Keratinocyte (primary cell): ENCODE measurements at regions not wholly inside any gene's neighbourhood (a gene's known extent, or its start where the extent isn't known, plus 50 kb on each side); places are given as distances from the start of the nearest gene placed in this dataset.

ENCODE experiments used
- DNase-seq: peaks from one replicate; pipeline ENCODE4 v3.0.0-alpha.2; 2011; ENCODE audit warnings: low read depth, missing footprints, low spot score
- FAIRE-seq: peaks from 2 replicates; lab custom pipeline; 2011; peaks lifted over from hg19 to GRCh38; lab: Jason Lieb, UNC
- H2AFZ ChIP-seq: 2 replicates; pipeline ENCODE4 v1.6.0; 2012; ENCODE audit warnings: low read length, control low read depth, inconsistent platforms; ENCODE audit not compliant: control insufficient read depth
- H3K27ac ChIP-seq: 2 replicates; pipeline ENCODE4 v1.5.1; 2011; ENCODE audit warnings: low read length; ENCODE audit not compliant: control insufficient read depth, insufficient read depth
- H3K27me3 ChIP-seq: 3 replicates; pipeline ENCODE4 v1.6.0; 2011; ENCODE audit warnings: low read length; ENCODE audit not compliant: control insufficient read depth, insufficient read depth; ENCODE audit errors: extremely low read depth
- H3K36me3 ChIP-seq, 2 experiments: 2 replicates in 1 of 2; 3 replicates in 1 of 2; pipeline ENCODE4 v1.5.1; 2011; ENCODE audit warnings: low read length in 2 of 2, mild to moderate bottlenecking in 1 of 2; ENCODE audit not compliant: control insufficient read depth in 2 of 2, insufficient read depth in 2 of 2; ENCODE audit errors: extremely low read depth in 1 of 2
- H3K4me1 ChIP-seq: 3 replicates; pipeline ENCODE4 v1.5.1; 2011; ENCODE audit warnings: low read length; ENCODE audit not compliant: control insufficient read depth, insufficient read depth; ENCODE audit errors: extremely low read depth
- H3K4me2 ChIP-seq: 3 replicates; pipeline ENCODE4 v1.6.0; 2011; ENCODE audit warnings: low read depth, low read length; ENCODE audit not compliant: control insufficient read depth, insufficient read depth; ENCODE audit errors: extremely low read depth
- H3K4me3 ChIP-seq, 3 experiments: fragments of 200-600 bp in 1 of 3; sonication (generic) in 1 of 3; 2 replicates in 2 of 3; 3 replicates in 1 of 3; pipeline ENCODE4 v1.5.1; 2011 to 2016; ENCODE audit warnings: low read length in 3 of 3, mild to moderate bottlenecking in 3 of 3, control low read depth in 2 of 3, inconsistent platforms in 1 of 3, low read depth in 1 of 3, mixed read lengths in 1 of 3, mixed run types in 1 of 3, moderate library complexity in 1 of 3; ENCODE audit not compliant: control insufficient read depth in 2 of 3, insufficient read depth in 2 of 3; ENCODE audit errors: extremely low read depth in 1 of 3
- H3K79me2 ChIP-seq: 2 replicates; pipeline ENCODE4 v1.6.0; 2012; ENCODE audit warnings: low read length; ENCODE audit not compliant: control insufficient read depth, insufficient read depth
- H3K9ac ChIP-seq: 3 replicates; pipeline ENCODE4 v1.6.0; 2011; ENCODE audit warnings: low read length; ENCODE audit not compliant: control insufficient read depth, insufficient read depth; ENCODE audit errors: extremely low read depth
- H3K9me1 ChIP-seq: 3 replicates; pipeline ENCODE4 v1.6.0; 2011; ENCODE audit warnings: low read length; ENCODE audit not compliant: control insufficient read depth, insufficient read depth; ENCODE audit errors: extremely low read depth
- H3K9me3 ChIP-seq: 2 replicates; pipeline ENCODE4 v1.5.1; 2012; ENCODE audit warnings: low read depth, low read length; ENCODE audit not compliant: control insufficient read depth
- H4K20me1 ChIP-seq: 3 replicates; pipeline ENCODE4 v1.6.0; 2011; ENCODE audit warnings: low read length; ENCODE audit not compliant: control insufficient read depth, insufficient read depth; ENCODE audit errors: extremely low read depth
- CTCF ChIP-seq, 3 experiments: IDR thresholded peaks in 1 of 3; conservative IDR thresholded peaks in 1 of 3; optimal IDR thresholded peaks in 1 of 3; 2 replicates in 2 of 3; 3 replicates in 1 of 3; pipeline versions ENCODE3 to v1.5.1; 2011; ENCODE audit warnings: low read length in 3 of 3, mild to moderate bottlenecking in 3 of 3, moderate library complexity in 2 of 3, control low read depth in 1 of 3, inconsistent platforms in 1 of 3; ENCODE audit not compliant: insufficient read depth in 2 of 3; ENCODE audit errors: extremely low read depth in 1 of 3
- EZH2 ChIP-seq: IDR thresholded peaks from one replicate; pipeline ENCODE4 v1.6.1; 2012; ENCODE audit warnings: inconsistent platforms, mild to moderate bottlenecking, low read length, moderate library complexity
- dilution Hi-C: fragments of 300-500 bp; cut with MboI; formaldehyde crosslinking; loops from one replicate; pipeline ENCODE4 v1.7.0; 2020; ENCODE audit warnings: low sequenced_read_pairs; ENCODE audit not compliant: extremely low pct_ligation_motif_present

DNA sequence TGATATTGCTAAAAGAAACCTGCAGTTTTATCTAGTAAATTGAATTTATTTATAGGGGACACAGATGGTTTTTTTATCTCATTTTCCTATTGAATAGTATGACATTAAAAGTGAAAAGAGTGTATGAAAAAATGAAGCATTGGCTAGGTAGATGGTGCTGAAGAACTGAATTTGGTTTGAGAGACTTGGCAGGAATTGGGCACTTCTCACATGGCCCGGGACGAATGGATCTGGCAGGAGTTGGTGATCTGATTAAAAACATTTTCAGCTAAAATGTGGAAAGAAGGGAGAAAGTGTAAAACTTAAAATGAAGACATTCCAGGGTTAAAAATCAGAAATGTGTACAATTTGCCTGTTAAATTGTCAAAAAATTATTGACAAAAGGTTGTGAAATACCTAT is 1088.5 kb upstream of the PABPC4L start:
- H3K9me3 ChIP-seq: no peaks in the 10 kb centered on the region
- FAIRE-seq: no peak
- no peak overlapping the region for H3K4me3 ChIP-seq
- no peaks in the 10 kb centered on the region for H4K20me1 ChIP-seq
- H3K4me2 ChIP-seq: no peak overlapping the region
- no peaks in the 10 kb centered on the region for H3K36me3 ChIP-seq
- no peak overlapping the region for H3K27ac ChIP-seq
- H3K9me1 ChIP-seq: no peaks in the 10 kb centered on the region
- H2AFZ ChIP-seq: no peak overlapping the region
- H3K79me2 ChIP-seq: no peaks in the 10 kb centered on the region
- H3K27me3 ChIP-seq: no peaks in the 10 kb centered on the region
- DNase-seq: no peak
- no peaks in the 10 kb centered on the region for H3K4me1 ChIP-seq
- dilution Hi-C loops: no loop called here
- H3K9ac ChIP-seq: no peak overlapping the region
- TF ChIP-seq EZH2: no peak
- no peak for TF ChIP-seq CTCF (optimal IDR thresholded peaks at IDR 0.05 in 1 of 3, IDR thresholded peaks at IDR 0.05 in 1 of 3, conservative IDR thresholded peaks at IDR 0.05 in 1 of 3; ENCODE audit: extremely low read depth in 1 of 3, insufficient read depth in 2 of 3, low read length in 3 of 3)

- dilution Hi-C loops: no loop called here
- Histone ChIP-seq H3K9ac (no peak overlapping the region), H3K79me2 (no peaks in the 10 kb centered on the region), H3K9me3 (no peaks in the 10 kb centered on the region), H3K27ac (no peak overlapping the region), H3K4me3 (no peak overlapping the region), H3K4me2 (no peak overlapping the region), H3K9me1 (no peaks in the 10 kb centered on the region), H2AFZ (no peak overlapping the region), H3K4me1 (no peaks in the 10 kb centered on the region), H3K36me3 (no peaks in the 10 kb centered on the region), H4K20me1 (no peaks in the 10 kb centered on the region), H3K27me3 (no peaks in the 10 kb centered on the region)
- no peak for TF ChIP-seq CTCF (optimal IDR thresholded peaks at IDR 0.05 in 1 of 3, IDR thresholded peaks at IDR 0.05 in 1 of 3, conservative IDR thresholded peaks at IDR 0.05 in 1 of 3; ENCODE audit: extremely low read depth in 1 of 3, insufficient read depth in 2 of 3, low read length in 3 of 3)
- no peak for TF ChIP-seq EZH2
- FAIRE-seq (no peak), DNase-seq (no peak)
These were observed 1082.3 kb upstream of the PABPC4L start for GRCh38 chr4:135283934-135284333.
